ENCODE measurements at regions not wholly inside any gene's neighbourhood (a gene's known extent, or its start where the extent isn't known, plus 50 kb on each side); places are given as distances from the start of the nearest gene placed in this dataset.

GRCh38 chr4:33149658-33150524 lies 2429.7 kb downstream of the PCDH7 start:
- TF ChIP-seq EP300 (IDR thresholded peaks at IDR 0.05), result no peak
- no peak for TF ChIP-seq CTCF (IDR thresholded peaks at IDR 0.05)

All from stomach (tissue), 4 donors.